Mucosa of descending colon (tissue), 3 donors: ENCODE measurements at regions not wholly inside any gene's neighbourhood (a gene's known extent, or its start where the extent isn't known, plus 50 kb on each side); places are given as distances from the start of the nearest gene placed in this dataset.

Experiments
- ATAC-seq: fragments of 200-7000 bp; cut with Tn5 transposase; one replicate; pipeline ENCODE4 v1.9.1; 2020; ENCODE audit warnings: mild to moderate bottlenecking, moderate library complexity
- DNase-seq, 3 donors: peaks; one replicate each; pipeline ENCODE4 v3.0.0-alpha.2; 2020
- H3K36me3 ChIP-seq: fragments of 200-600 bp; one replicate; pipeline ENCODE4 v1.8.0; 2021; ENCODE audit warnings: low read depth, mild to moderate bottlenecking
- H3K4me1 ChIP-seq: fragments of 200-600 bp; one replicate; pipeline ENCODE4 v1.8.0; 2021; ENCODE audit warnings: low read depth, mild to moderate bottlenecking
- H3K4me3 ChIP-seq: fragments of 200-600 bp; one replicate; pipeline ENCODE4 v1.8.0; 2021; ENCODE audit warnings: mild to moderate bottlenecking
- H3K9me3 ChIP-seq: fragments of 200-600 bp; one replicate; pipeline ENCODE4 v1.8.0; 2021; ENCODE audit warnings: mild to moderate bottlenecking
- CTCF ChIP-seq: fragments of 200-600 bp; IDR thresholded peaks from one replicate; pipeline ENCODE4 v1.8.0; 2022; ENCODE audit warnings: antibody characterized with exemption, mild to moderate bottlenecking
- intact Hi-C, 2 donors: fragments of 100-400 bp; cut with DNase I in 1 of 2; cut with micrococcal nuclease in 1 of 2; formaldehyde crosslinking; loops; one replicate each; pipeline versions ENCODE4 v1.11.0 to v1.11.1; 2022; cut with DNase I, micrococcal nuclease
- donor health status: DM: no; HTN: no; CAD: no; lungs with moderate emphysema.
- donor health status: DM: no; HTN: no; CAD: no.
- donor health status: DM: no; HTN: yes; CAD: no.

GRCh38 chr5:1707467-1707866 lies 92.2 kb downstream of the MRPL36 start:
- TF ChIP-seq CTCF: no peak
- no peak overlapping the region for H3K4me3 ChIP-seq
- H3K4me1 ChIP-seq: peaks cover 2% of the 10 kb centered on the region
- intact Hi-C loops: no loop called here
- H3K36me3 ChIP-seq: no peaks in the 10 kb centered on the region
- H3K9me3 ChIP-seq: no peaks in the 10 kb centered on the region
- no peak for ATAC-seq
- DNase-seq: no peak

DNA sequence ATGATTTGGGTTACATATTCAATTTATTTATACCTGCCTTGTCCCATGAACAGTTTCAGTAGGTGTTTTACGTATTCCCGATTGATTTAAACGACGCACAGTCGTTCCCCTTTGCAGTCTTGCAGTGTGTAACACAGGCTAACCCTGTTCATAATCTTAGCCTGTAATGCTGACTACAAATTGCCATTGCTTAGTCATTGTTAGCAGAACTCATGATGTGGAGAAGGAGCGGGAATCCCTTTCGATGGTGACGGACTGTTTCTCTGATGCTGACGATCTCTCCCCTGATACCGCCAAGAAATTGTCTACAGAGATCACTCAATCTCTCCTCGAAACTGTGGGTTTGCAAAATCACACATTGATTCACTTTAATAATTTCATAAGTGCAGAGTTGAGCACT lies 93.2 kb downstream of the MRPL36 start:
- no peak for DNase-seq
- Histone ChIP-seq H3K4me1 (peaks cover 2% of the 10 kb centered on the region), H3K36me3 (no peaks in the 10 kb centered on the region), H3K9me3 (no peaks in the 10 kb centered on the region), H3K4me3 (no peak overlapping the region)
- no peak for TF ChIP-seq CTCF
- ATAC-seq: no peak
- intact Hi-C loops: no loop called here

DNA sequence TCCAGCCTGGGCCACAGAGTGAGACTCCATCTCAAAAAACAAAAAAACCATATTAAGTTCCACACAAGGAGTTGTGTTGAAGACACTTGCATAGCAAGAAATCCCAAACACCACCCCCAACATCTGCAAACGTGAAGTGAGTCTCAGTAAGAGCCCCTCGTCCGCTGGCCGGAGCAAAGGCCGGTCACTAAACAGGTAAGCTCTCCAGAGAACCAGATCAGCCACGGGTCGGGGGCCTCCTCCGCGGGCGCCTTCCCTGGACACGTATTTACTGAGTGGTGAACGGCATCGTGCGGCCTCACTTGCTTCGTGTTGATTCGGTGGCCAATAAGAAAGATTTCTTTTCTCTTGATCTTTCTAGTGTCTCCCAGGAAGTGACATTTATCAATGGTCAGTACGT lies 93.6 kb downstream of the MRPL36 start:
- no peaks in the 10 kb centered on the region for H3K9me3 ChIP-seq
- ATAC-seq (no peak), DNase-seq (no peak)
- peaks cover 2% of the 10 kb centered on the region for H3K4me1 ChIP-seq
- intact Hi-C loops: no loop called here
- no peak overlapping the region for H3K4me3 ChIP-seq
- no peaks in the 10 kb centered on the region for H3K36me3 ChIP-seq
- TF ChIP-seq CTCF: no peak

DNA sequence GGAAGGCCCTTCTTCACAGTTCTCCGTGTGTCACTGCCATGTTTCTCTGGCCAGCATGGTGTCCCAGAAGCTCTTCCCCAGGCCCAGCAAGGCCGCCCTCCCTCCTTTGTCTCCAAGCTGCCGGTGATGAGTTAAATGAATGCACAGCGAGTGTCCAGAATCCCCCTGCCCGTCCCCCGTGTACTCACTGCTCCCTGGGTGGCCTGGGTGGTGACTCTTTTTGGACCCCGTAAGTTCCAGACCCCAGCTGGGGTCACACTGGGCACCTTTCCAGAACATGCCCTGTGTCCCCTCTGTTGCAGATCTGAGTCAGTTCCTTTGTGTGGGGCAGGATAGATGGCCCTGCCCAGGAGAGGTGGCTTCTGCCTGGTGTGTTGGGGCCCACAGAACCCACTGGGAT lies 95.0 kb downstream of the MRPL36 start:
- no peak for TF ChIP-seq CTCF
- H3K9me3 ChIP-seq: no peaks in the 10 kb centered on the region
- no peaks in the 10 kb centered on the region for H3K36me3 ChIP-seq
- peaks cover 2% of the 10 kb centered on the region for H3K4me1 ChIP-seq
- intact Hi-C loops: no loop called here
- DNase-seq: no peak
- H3K4me3 ChIP-seq: no peak overlapping the region
- no peak for ATAC-seq

- no peaks in the 10 kb centered on the region for H3K9me3 ChIP-seq
- H3K4me1 ChIP-seq: no peaks in the 10 kb centered on the region
- H3K4me3 ChIP-seq: no peak overlapping the region
- DNase-seq (no peak), ATAC-seq (no peak)
- no peak for TF ChIP-seq CTCF
- intact Hi-C loops: no loop called here
- H3K36me3 ChIP-seq: no peaks in the 10 kb centered on the region
Measured at GRCh38 chr5:1704266-1704665, 95.4 kb downstream of the MRPL36 start.

- no peak for TF ChIP-seq CTCF
- H3K4me1 ChIP-seq: no peaks in the 10 kb centered on the region
- intact Hi-C loops: no loop called here
- H3K9me3 ChIP-seq: no peaks in the 10 kb centered on the region
- DNase-seq (no peak), ATAC-seq (no peak)
- H3K36me3 ChIP-seq: no peaks in the 10 kb centered on the region
- H3K4me3 ChIP-seq: no peak overlapping the region
Measured at GRCh38 chr5:1703352-1704050, 96.1 kb downstream of the MRPL36 start.
